Psoas muscle (tissue), 7 donors: ENCODE measurements at regions not wholly inside any gene's neighbourhood (a gene's known extent, or its start where the extent isn't known, plus 50 kb on each side); places are given as distances from the start of the nearest gene placed in this dataset.
A peak's percentile ranks its signal among the peaks of the same experiment; 100 is the strongest.

Experiments
- ATAC-seq, 4 donors: fragments of 200-7000 bp; cut with Tn5 transposase; one replicate each; pipeline ENCODE4 v1.9.1; 2020; ENCODE audit warnings: moderate library complexity in 3 of 4, mild to moderate bottlenecking in 2 of 4
- DNase-seq, 2 donors: peaks; one replicate each; pipeline ENCODE4 v3.0.0-alpha.2; 2020
- H3K27ac ChIP-seq: fragments of 200-600 bp; one replicate; pipeline ENCODE4 v1.8.0; 2022
- H3K27me3 ChIP-seq, 3 donors: fragments of 200-600 bp in 1 of 3; one replicate each; pipeline versions ENCODE4 v1.6.1 to v1.8.0; 2013 to 2022; ENCODE audit warnings: low read length in 2 of 3, mild to moderate bottlenecking in 2 of 3, moderate library complexity in 1 of 3; ENCODE audit not compliant: insufficient read depth in 3 of 3
- H3K36me3 ChIP-seq, 2 donors: fragments of 200-600 bp in 1 of 2; one replicate each; pipeline versions ENCODE4 v1.6.1 to v1.8.0; 2013 to 2022; ENCODE audit warnings: low read depth in 1 of 2, mild to moderate bottlenecking in 1 of 2, moderate library complexity in 1 of 2; ENCODE audit not compliant: insufficient read depth in 1 of 2
- H3K4me1 ChIP-seq: fragments of 200-600 bp; one replicate; pipeline ENCODE4 v1.8.0; 2022
- H3K4me3 ChIP-seq: fragments of 200-600 bp; one replicate; pipeline ENCODE4 v1.8.0; 2022; ENCODE audit warnings: mild to moderate bottlenecking
- H3K9me3 ChIP-seq: fragments of 200-600 bp; one replicate; pipeline ENCODE4 v1.8.0; 2022
- CTCF ChIP-seq: fragments of 200-600 bp; IDR thresholded peaks from one replicate; pipeline ENCODE4 v1.8.0; 2022; ENCODE audit warnings: antibody characterized with exemption
- WGBS, 3 donors: extraction: QIAGEN DNeasy Blood & Tissue Kit; methylation state at CpG; one replicate each; pipeline versions ENCODE4 v1.1.6 to v1.1.7; 2013; 5-methylcytosine and 5-hydroxymethylcytosine counted together
- intact Hi-C, 2 donors: fragments of 100-400 bp; cut with DNase I; formaldehyde crosslinking; loops; one replicate each; pipeline versions ENCODE4 v1.11.0 to v1.14.2; 2022
- donor health status: healthy with polysubstance abuse.
- donor health status: DM: no; HTN: no; CAD: no; lungs with moderate emphysema.
- donor health status: Bipolar disorder and iron deficiency.
- donor health status: healthy.
- donor health status: DM: yes; HTN: yes; CAD: no.
- donor health status: DM: no; HTN: no; CAD: no.
- donor health status: DM: yes; HTN: yes; CAD: no.

- Histone ChIP-seq H3K27me3 (peaks cover 0 to 19% (median 0%) of the 10 kb centered on the region in 3 donors), H3K4me1 (no peaks in the 10 kb centered on the region), H3K36me3 (no peaks in the 10 kb centered on the region), H3K27ac (no peak overlapping the region), H3K4me3 (no peak overlapping the region), H3K9me3 (no peaks in the 10 kb centered on the region)
- no peak for TF ChIP-seq CTCF
- intact Hi-C loops: no loop called here
- ATAC-seq: no peak
- 40 to 52% (median 43%) methylated on average over 4 of the region's 4 CpGs for WGBS, 3 donors
- no peak for DNase-seq
These were observed 292.8 kb downstream of the MEX3B start for GRCh38 chr15:81752974-81753373.

- whole genome bisulfite sequencing, 3 donors: 2 to 14% (median 10%) methylated on average over 3 of the region's 3 CpGs
- no peaks in the 10 kb centered on the region for H3K4me1 ChIP-seq
- no peak for TF ChIP-seq CTCF
- peak; percentile 51 to 66 for DNase-seq
- no peak overlapping the region for H3K27ac ChIP-seq
- intact Hi-C loops: no loop called here
- peaks cover 0 to 19% (median 0%) of the 10 kb centered on the region in 3 donors for H3K27me3 ChIP-seq
- no peak overlapping the region for H3K4me3 ChIP-seq
- ATAC-seq: peak in 2 of 4 donors; percentile 24 to 35
- H3K36me3 ChIP-seq: no peaks in the 10 kb centered on the region
- no peaks in the 10 kb centered on the region for H3K9me3 ChIP-seq
These were observed 293.3 kb downstream of the MEX3B start for GRCh38 chr15:81752546-81752942.

- no peaks in the 10 kb centered on the region for H3K36me3 ChIP-seq
- no peak overlapping the region for H3K4me3 ChIP-seq
- no peak for DNase-seq
- 31% methylated on average over 6 of the region's 6 CpGs for WGBS, 3 donors
- peaks cover 0 to 19% (median 0%) of the 10 kb centered on the region in 3 donors for H3K27me3 ChIP-seq
- ATAC-seq: no peak
- no peak for TF ChIP-seq CTCF
- H3K27ac ChIP-seq: no peak overlapping the region
- no peaks in the 10 kb centered on the region for H3K9me3 ChIP-seq
- intact Hi-C loops: no loop called here
- H3K4me1 ChIP-seq: no peaks in the 10 kb centered on the region
These were observed 293.8 kb downstream of the MEX3B start for GRCh38 chr15:81751816-81752545.

- H3K9me3 ChIP-seq: no peaks in the 10 kb centered on the region
- intact Hi-C loops: no loop called here
- H3K36me3 ChIP-seq: no peaks in the 10 kb centered on the region
- H3K27ac ChIP-seq: no peak overlapping the region
- H3K27me3 ChIP-seq: peaks cover 0 to 19% (median 0%) of the 10 kb centered on the region in 3 donors
- no peaks in the 10 kb centered on the region for H3K4me1 ChIP-seq
- TF ChIP-seq CTCF: no peak
- WGBS, 3 donors: 63 to 73% (median 67%) methylated on average over 7 of the region's 7 CpGs
- H3K4me3 ChIP-seq: no peak overlapping the region
- DNase-seq: no peak
- ATAC-seq: no peak
These were observed 294.6 kb downstream of the MEX3B start for GRCh38 chr15:81751256-81751655.
